ENCODE measurements at regions not wholly inside any gene's neighbourhood (a gene's known extent, or its start where the extent isn't known, plus 50 kb on each side); places are given as distances from the start of the nearest gene placed in this dataset.

DNA sequence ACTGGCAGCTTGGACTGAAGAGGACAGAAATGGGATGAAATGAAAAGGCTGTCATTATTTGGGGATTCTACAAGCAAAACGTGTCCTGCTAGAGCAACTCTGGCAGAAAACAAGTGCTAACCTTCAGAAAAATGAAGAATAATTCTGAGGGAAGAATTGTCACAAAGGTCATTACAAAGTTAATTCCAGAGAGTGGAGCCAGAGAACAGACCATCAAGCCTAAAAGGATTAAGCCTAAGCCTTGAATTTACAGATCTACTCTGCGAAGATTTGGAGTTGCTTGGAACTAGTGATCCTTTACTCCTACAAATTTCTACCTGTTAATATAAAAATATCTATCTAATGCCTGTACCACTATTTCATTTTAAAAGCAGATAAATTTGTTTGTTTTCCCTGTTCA lies 1077.3 kb upstream of the CNTN5 start (continued):
- TF ChIP-seq HNF4A (conservative IDR thresholded peaks at IDR 0.05) = no peak

DNA sequence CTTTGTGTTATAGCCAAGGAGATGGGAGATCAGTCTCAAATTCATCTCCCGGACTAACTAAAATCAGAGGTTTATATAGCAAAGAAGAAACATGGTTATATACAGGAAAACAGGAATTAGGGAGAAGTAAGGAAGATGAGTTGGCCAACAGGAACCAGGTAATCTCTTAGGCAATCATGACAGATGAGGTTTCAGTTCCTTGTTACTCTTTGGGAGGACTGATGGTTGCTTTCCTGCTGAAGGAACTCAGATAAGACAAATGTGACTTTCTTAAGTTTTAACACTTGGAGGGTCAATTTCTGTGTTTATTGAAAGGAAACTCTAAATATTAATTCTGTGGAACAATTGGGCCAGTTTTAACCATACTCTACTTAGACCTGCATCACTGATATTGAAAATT lies 1072.0 kb upstream of the CNTN5 start:
- Histone ChIP-seq H3K4me3 (ENCODE audit: low read depth in 1 of 3, low read length in 3 of 3) (no peak overlapping the region), H3K27me3 (ENCODE audit: control insufficient read depth in 4 of 4, insufficient read depth in 4 of 4, low read length in 3 of 4) (no peaks in the 10 kb centered on the region), H3K9ac (ENCODE audit: low read depth in 1 of 2, low read length in 2 of 2) (no peak overlapping the region), H3K9me3 (ENCODE audit: control insufficient read depth in 4 of 4, low read length in 3 of 4) (no peaks in the 10 kb centered on the region), H3K27ac (ENCODE audit: low read depth in 1 of 2, low read length in 2 of 2) (no peak overlapping the region), H3K4me1 (ENCODE audit: control insufficient read depth in 4 of 4, insufficient read depth in 4 of 4, low read length in 3 of 4) (no peaks in the 10 kb centered on the region), H3K36me3 (ENCODE audit: control insufficient read depth in 4 of 4, insufficient read depth in 3 of 4, low read depth in 1 of 4, low read length in 3 of 4) (no peaks in the 10 kb centered on the region)
- 90% methylated on average over 1 of the region's 1 CpG for WGBS
- TF ChIP-seq ZBTB33 (IDR thresholded peaks at IDR 0.05) (no peak), RXRA (IDR thresholded peaks at IDR 0.05) (no peak), SP1 (IDR thresholded peaks at IDR 0.05) (no peak), RAD21 (IDR thresholded peaks at IDR 0.05) (no peak)
- DNase-seq (ENCODE audit: low spot score) = no peak

- no peak for TF ChIP-seq SP1 (IDR thresholded peaks at IDR 0.05)
- no peak for TF ChIP-seq RAD21 (IDR thresholded peaks at IDR 0.05)
- TF ChIP-seq HNF4A (conservative IDR thresholded peaks at IDR 0.05) = no peak
- TF ChIP-seq RXRA (IDR thresholded peaks at IDR 0.05) = no peak
- H3K4me3 ChIP-seq (ENCODE audit: low read depth in 1 of 3, low read length in 3 of 3) = no peak overlapping the region
- no peak for DNase-seq (ENCODE audit: low spot score)
- H3K9ac ChIP-seq (ENCODE audit: low read depth in 1 of 2, low read length in 2 of 2) = no peak overlapping the region
- H3K27ac ChIP-seq (ENCODE audit: low read depth in 1 of 2, low read length in 2 of 2) = no peak overlapping the region
- no peaks in the 10 kb centered on the region for H3K9me3 ChIP-seq (ENCODE audit: control insufficient read depth in 4 of 4, low read length in 3 of 4)
- no peaks in the 10 kb centered on the region for H3K36me3 ChIP-seq (ENCODE audit: control insufficient read depth in 4 of 4, insufficient read depth in 3 of 4, low read depth in 1 of 4, low read length in 3 of 4)
- no peaks in the 10 kb centered on the region for H3K4me1 ChIP-seq (ENCODE audit: control insufficient read depth in 4 of 4, insufficient read depth in 4 of 4, low read length in 3 of 4)
- no peaks in the 10 kb centered on the region for H3K27me3 ChIP-seq (ENCODE audit: control insufficient read depth in 4 of 4, insufficient read depth in 4 of 4, low read length in 3 of 4)
- WGBS = 51% methylated on average over 2 of the region's 2 CpGs
Observed at GRCh38 chr11:97955595-97955994, 1065.2 kb upstream of the CNTN5 start.

GRCh38 chr11:97956904-97957303 lies 1063.8 kb upstream of the CNTN5 start:
- Histone ChIP-seq H3K36me3 (ENCODE audit: control insufficient read depth in 4 of 4, insufficient read depth in 3 of 4, low read depth in 1 of 4, low read length in 3 of 4) (no peaks in the 10 kb centered on the region), H3K4me1 (ENCODE audit: control insufficient read depth in 4 of 4, insufficient read depth in 4 of 4, low read length in 3 of 4) (no peaks in the 10 kb centered on the region), H3K9ac (ENCODE audit: low read depth in 1 of 2, low read length in 2 of 2) (no peak overlapping the region), H3K9me3 (ENCODE audit: control insufficient read depth in 4 of 4, low read length in 3 of 4) (no peaks in the 10 kb centered on the region), H3K4me3 (ENCODE audit: low read depth in 1 of 3, low read length in 3 of 3) (no peak overlapping the region), H3K27me3 (ENCODE audit: control insufficient read depth in 4 of 4, insufficient read depth in 4 of 4, low read length in 3 of 4) (no peaks in the 10 kb centered on the region), H3K27ac (ENCODE audit: low read depth in 1 of 2, low read length in 2 of 2) (no peak overlapping the region)
- no peak for DNase-seq (ENCODE audit: low spot score)
- no peak for TF ChIP-seq GABPA (IDR thresholded peaks at IDR 0.05 in 1 of 2, conservative IDR thresholded peaks at IDR 0.05 in 1 of 2)
- no peak for TF ChIP-seq SP1 (IDR thresholded peaks at IDR 0.05)
- TF ChIP-seq JUND (IDR thresholded peaks at IDR 0.05) = no peak
- TF ChIP-seq MAX (IDR thresholded peaks at IDR 0.05) = no peak
- TF ChIP-seq NR2F2 (IDR thresholded peaks at IDR 0.05) = no peak
- 38% methylated on average over 2 of the region's 2 CpGs for WGBS

- no peak overlapping the region for H3K9ac ChIP-seq (ENCODE audit: low read depth in 1 of 2, low read length in 2 of 2)
- H3K27ac ChIP-seq (ENCODE audit: low read depth in 1 of 2, low read length in 2 of 2) = no peak overlapping the region
- no peak for DNase-seq (ENCODE audit: low spot score)
- H3K27me3 ChIP-seq (ENCODE audit: control insufficient read depth in 4 of 4, insufficient read depth in 4 of 4, low read length in 3 of 4) = peaks cover 0 to 2% (median 0%) of the 10 kb centered on the region in 4 donors
- H3K4me3 ChIP-seq (ENCODE audit: low read depth in 1 of 3, low read length in 3 of 3) = no peak overlapping the region
- H3K36me3 ChIP-seq (ENCODE audit: control insufficient read depth in 4 of 4, insufficient read depth in 3 of 4, low read depth in 1 of 4, low read length in 3 of 4) = no peaks in the 10 kb centered on the region
- 77% methylated on average over 4 of the region's 4 CpGs for WGBS
- no peaks in the 10 kb centered on the region for H3K4me1 ChIP-seq (ENCODE audit: control insufficient read depth in 4 of 4, insufficient read depth in 4 of 4, low read length in 3 of 4)
- no peaks in the 10 kb centered on the region for H3K9me3 ChIP-seq (ENCODE audit: control insufficient read depth in 4 of 4, low read length in 3 of 4)
- TF ChIP-seq, protein P1, sequence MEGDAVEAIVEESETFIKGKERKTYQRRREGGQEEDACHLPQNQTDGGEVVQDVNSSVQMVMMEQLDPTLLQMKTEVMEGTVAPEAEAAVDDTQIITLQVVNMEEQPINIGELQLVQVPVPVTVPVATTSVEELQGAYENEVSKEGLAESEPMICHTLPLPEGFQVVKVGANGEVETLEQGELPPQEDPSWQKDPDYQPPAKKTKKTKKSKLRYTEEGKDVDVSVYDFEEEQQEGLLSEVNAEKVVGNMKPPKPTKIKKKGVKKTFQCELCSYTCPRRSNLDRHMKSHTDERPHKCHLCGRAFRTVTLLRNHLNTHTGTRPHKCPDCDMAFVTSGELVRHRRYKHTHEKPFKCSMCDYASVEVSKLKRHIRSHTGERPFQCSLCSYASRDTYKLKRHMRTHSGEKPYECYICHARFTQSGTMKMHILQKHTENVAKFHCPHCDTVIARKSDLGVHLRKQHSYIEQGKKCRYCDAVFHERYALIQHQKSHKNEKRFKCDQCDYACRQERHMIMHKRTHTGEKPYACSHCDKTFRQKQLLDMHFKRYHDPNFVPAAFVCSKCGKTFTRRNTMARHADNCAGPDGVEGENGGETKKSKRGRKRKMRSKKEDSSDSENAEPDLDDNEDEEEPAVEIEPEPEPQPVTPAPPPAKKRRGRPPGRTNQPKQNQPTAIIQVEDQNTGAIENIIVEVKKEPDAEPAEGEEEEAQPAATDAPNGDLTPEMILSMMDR (IDR thresholded peaks at IDR 0.05; ENCODE audit: low read depth, low read length, missing input control) = no peak
- TF ChIP-seq EGR1 (IDR thresholded peaks at IDR 0.05; ENCODE audit: low read depth in 2 of 2) (no peak), NR2F2 (IDR thresholded peaks at IDR 0.05) (no peak), ATF3 (IDR thresholded peaks at IDR 0.05) (no peak), HNF4G (IDR thresholded peaks at IDR 0.05) (no peak), REST (IDR thresholded peaks at IDR 0.05) (no peak), RAD21 (IDR thresholded peaks at IDR 0.05) (no peak), FOXA1 (IDR thresholded peaks at IDR 0.05) (no peak)
Observed at GRCh38 chr11:97961431-97961830, 1059.3 kb upstream of the CNTN5 start.
